Stimulated activated naive CD8-positive, alpha-beta T cell treated with anti-CD3 and anti-CD28 coated beads, Interleukin-15, Interleukin-2, amounts not matched to agents 100 ng/mL and 50 ng/mL, for 24 hours (primary cell): ENCODE measurements at regions not wholly inside any gene's neighbourhood (a gene's known extent, or its start where the extent isn't known, plus 50 kb on each side); places are given as distances from the start of the nearest gene placed in this dataset.
"Not testable (repeated sequence)": the region's sequence is repeated elsewhere in the genome, so short reads cannot be mapped to it uniquely, and the experiment has no call there.

Source experiments
- H3K27ac Mint-ChIP-seq: one replicate; pipeline ENCODE4 v1.8.0; 2021; ENCODE audit warnings: mild to moderate bottlenecking, mixed read lengths
- H3K27me3 Mint-ChIP-seq: one replicate; pipeline ENCODE4 v1.8.0; 2021; ENCODE audit warnings: mixed read lengths
- H3K36me3 Mint-ChIP-seq: one replicate; pipeline ENCODE4 v1.8.0; 2021; ENCODE audit warnings: low read depth, mixed read lengths
- H3K4me1 Mint-ChIP-seq: one replicate; pipeline ENCODE4 v1.8.0; 2021; ENCODE audit warnings: low read depth, mixed read lengths
- H3K4me3 Mint-ChIP-seq: one replicate; pipeline ENCODE4 v1.8.0; 2021; ENCODE audit warnings: mild to moderate bottlenecking, mixed read lengths
- H3K9me3 Mint-ChIP-seq: one replicate; pipeline ENCODE4 v1.8.0; 2021; ENCODE audit warnings: mixed read lengths

GRCh38 chr2:10195278-10196109 lies 73.0 kb downstream of the RRM2 start:
- no peak overlapping the region for H3K4me3 Mint-ChIP-seq
- H3K9me3 Mint-ChIP-seq, result no peaks in the 10 kb centered on the region
- no peak overlapping the region for H3K27ac Mint-ChIP-seq
- no peaks in the 10 kb centered on the region for H3K27me3 Mint-ChIP-seq
- no peaks in the 10 kb centered on the region for H3K4me1 Mint-ChIP-seq
- peaks cover 7% of the 10 kb centered on the region for H3K36me3 Mint-ChIP-seq

GRCh38 chr2:10196110-10196892 lies 73.8 kb downstream of the RRM2 start:
- H3K36me3 Mint-ChIP-seq, result peaks cover 7% of the 10 kb centered on the region
- H3K4me3 Mint-ChIP-seq, result no peak overlapping the region
- no peak overlapping the region for H3K27ac Mint-ChIP-seq
- H3K4me1 Mint-ChIP-seq, result no peaks in the 10 kb centered on the region
- H3K9me3 Mint-ChIP-seq, result no peaks in the 10 kb centered on the region
- no peaks in the 10 kb centered on the region for H3K27me3 Mint-ChIP-seq

- Mint-ChIP-seq H3K36me3 (peaks cover 7% of the 10 kb centered on the region), H3K9me3 (no peaks in the 10 kb centered on the region), H3K4me3 (no peak overlapping the region), H3K4me1 (no peaks in the 10 kb centered on the region), H3K27ac (no peak overlapping the region), H3K27me3 (no peaks in the 10 kb centered on the region)
Observed at GRCh38 chr2:10196948-10197696, 74.6 kb downstream of the RRM2 start.

GRCh38 chr2:10197697-10198076 lies 75.1 kb downstream of the RRM2 start:
- Mint-ChIP-seq H3K4me1 (no peaks in the 10 kb centered on the region), H3K27me3 (no peaks in the 10 kb centered on the region), H3K36me3 (peaks cover 7% of the 10 kb centered on the region), H3K9me3 (no peaks in the 10 kb centered on the region), H3K4me3 (no peak overlapping the region), H3K27ac (no peak overlapping the region)

GRCh38 chr2:10198482-10198881 lies 75.9 kb downstream of the RRM2 start:
- H3K9me3 Mint-ChIP-seq, H3K36me3 Mint-ChIP-seq, H3K27me3 Mint-ChIP-seq, H3K4me3 Mint-ChIP-seq, H3K27ac Mint-ChIP-seq, H3K4me1 Mint-ChIP-seq: not testable (repeated sequence)

GRCh38 chr2:10201201-10201600 lies 78.7 kb downstream of the RRM2 start:
- Mint-ChIP-seq H3K27ac (no peak overlapping the region), H3K36me3 (peaks cover 7% of the 10 kb centered on the region), H3K4me1 (no peaks in the 10 kb centered on the region), H3K4me3 (no peak overlapping the region), H3K9me3 (no peaks in the 10 kb centered on the region), H3K27me3 (no peaks in the 10 kb centered on the region)

- Mint-ChIP-seq H3K27me3 (no peaks in the 10 kb centered on the region), H3K9me3 (no peaks in the 10 kb centered on the region), H3K4me1 (no peaks in the 10 kb centered on the region), H3K27ac (no peak overlapping the region), H3K4me3 (no peak overlapping the region), H3K36me3 (peaks cover 7% of the 10 kb centered on the region)
Observed at GRCh38 chr2:10202131-10202665, 79.7 kb downstream of the RRM2 start.

GRCh38 chr2:10204326-10205161 lies 82.0 kb downstream of the RRM2 start:
- Mint-ChIP-seq H3K4me3 (no peak overlapping the region), H3K9me3 (no peaks in the 10 kb centered on the region), H3K27ac (no peak overlapping the region), H3K36me3 (no peaks in the 10 kb centered on the region), H3K27me3 (no peaks in the 10 kb centered on the region), H3K4me1 (no peaks in the 10 kb centered on the region)

- no peak overlapping the region for H3K27ac Mint-ChIP-seq
- no peaks in the 10 kb centered on the region for H3K4me1 Mint-ChIP-seq
- H3K27me3 Mint-ChIP-seq, result no peaks in the 10 kb centered on the region
- no peak overlapping the region for H3K4me3 Mint-ChIP-seq
- no peaks in the 10 kb centered on the region for H3K36me3 Mint-ChIP-seq
- no peaks in the 10 kb centered on the region for H3K9me3 Mint-ChIP-seq
Observed at GRCh38 chr2:10205162-10205475, 82.6 kb downstream of the RRM2 start.

GRCh38 chr2:10208736-10209135 lies 86.2 kb downstream of the RRM2 start:
- H3K4me3 Mint-ChIP-seq, result no peak overlapping the region
- H3K27me3 Mint-ChIP-seq, result no peaks in the 10 kb centered on the region
- no peak overlapping the region for H3K27ac Mint-ChIP-seq
- no peaks in the 10 kb centered on the region for H3K36me3 Mint-ChIP-seq
- H3K9me3 Mint-ChIP-seq, result no peaks in the 10 kb centered on the region
- H3K4me1 Mint-ChIP-seq, result no peaks in the 10 kb centered on the region

- H3K36me3 Mint-ChIP-seq, result no peaks in the 10 kb centered on the region
- H3K27me3 Mint-ChIP-seq, result no peaks in the 10 kb centered on the region
- no peaks in the 10 kb centered on the region for H3K4me1 Mint-ChIP-seq
- no peak overlapping the region for H3K4me3 Mint-ChIP-seq
- H3K9me3 Mint-ChIP-seq, result no peaks in the 10 kb centered on the region
- no peak overlapping the region for H3K27ac Mint-ChIP-seq
Observed at GRCh38 chr2:10209406-10209935, 86.9 kb downstream of the RRM2 start.

- Mint-ChIP-seq H3K4me1 (no peaks in the 10 kb centered on the region), H3K27me3 (no peaks in the 10 kb centered on the region), H3K27ac (no peak overlapping the region), H3K4me3 (no peak overlapping the region), H3K9me3 (no peaks in the 10 kb centered on the region), H3K36me3 (no peaks in the 10 kb centered on the region)
Observed at GRCh38 chr2:10210336-10210735, 87.8 kb downstream of the RRM2 start.

GRCh38 chr2:10211844-10212422 lies 89.4 kb downstream of the RRM2 start:
- Mint-ChIP-seq H3K36me3 (no peaks in the 10 kb centered on the region), H3K4me3 (no peak overlapping the region), H3K27ac (no peak overlapping the region), H3K27me3 (no peaks in the 10 kb centered on the region), H3K4me1 (no peaks in the 10 kb centered on the region), H3K9me3 (no peaks in the 10 kb centered on the region)

- Mint-ChIP-seq H3K27ac (no peak overlapping the region), H3K4me3 (no peak overlapping the region), H3K36me3 (no peaks in the 10 kb centered on the region), H3K27me3 (no peaks in the 10 kb centered on the region), H3K9me3 (no peaks in the 10 kb centered on the region), H3K4me1 (no peaks in the 10 kb centered on the region)
Observed at GRCh38 chr2:10212827-10213226, 89.9 kb upstream of the HPCAL1 start.
